ENCODE measurements at regions not wholly inside any gene's neighbourhood (a gene's known extent, or its start where the extent isn't known, plus 50 kb on each side); places are given as distances from the start of the nearest gene placed in this dataset.

DNA sequence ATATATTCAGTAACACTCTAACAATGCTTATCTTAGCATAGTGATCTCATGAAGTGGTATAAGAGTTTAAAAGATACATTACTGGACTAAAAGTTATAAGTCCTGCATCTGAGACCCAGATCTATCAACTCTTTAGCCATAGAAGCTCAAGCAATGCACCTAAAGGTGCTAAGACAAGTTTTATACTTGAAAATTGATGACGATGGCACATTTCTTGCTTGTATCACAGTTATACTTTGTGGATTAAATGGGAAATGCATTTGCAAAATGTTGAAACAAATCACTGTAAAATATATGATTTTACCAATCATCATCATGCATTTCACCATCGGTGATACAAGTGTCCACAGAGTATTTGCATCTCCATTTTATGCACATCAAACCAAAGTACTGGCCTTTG, 525.3 kb upstream of the ZNF385D start:
- Histone ChIP-seq H3K27me3 (ENCODE audit: control insufficient read depth, insufficient read depth, low read length) (no peaks in the 10 kb centered on the region; the same call in 1 of the 2 replicates), H3K36me3 (replicated peaks; ENCODE audit: control insufficient read depth, insufficient read depth, low read length) (no peaks in the 10 kb centered on the region), H3K4me3 (ENCODE audit: insufficient read depth, low read depth, low read length) (no peak overlapping the region)
- no peak for DNase-seq

DNA sequence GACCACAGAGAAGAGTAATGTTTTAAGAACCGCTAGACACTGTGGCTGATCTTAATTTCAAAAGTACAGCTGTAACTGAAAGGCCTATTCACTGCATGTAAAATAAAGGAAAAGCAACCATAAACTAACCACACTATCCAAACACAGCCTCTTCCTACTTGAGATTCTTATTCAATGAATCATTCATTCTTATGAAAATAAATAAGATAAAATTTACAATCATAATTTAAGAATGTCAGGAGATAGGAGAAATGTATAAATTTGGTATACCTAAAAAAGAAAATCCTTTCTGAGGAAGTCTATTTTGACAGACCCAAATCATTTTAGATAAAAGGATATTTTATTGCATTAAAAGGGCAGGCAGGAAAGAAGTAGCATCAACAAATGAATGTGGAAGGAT, 533.5 kb upstream of the ZNF385D start:
- Histone ChIP-seq H3K4me3 (ENCODE audit: insufficient read depth, low read depth, low read length) (no peak overlapping the region), H3K27me3 (ENCODE audit: control insufficient read depth, insufficient read depth, low read length) (no peaks in the 10 kb centered on the region), H3K36me3 (replicated peaks; ENCODE audit: control insufficient read depth, insufficient read depth, low read length) (no peaks in the 10 kb centered on the region)
- no peak for DNase-seq

GRCh38 chr3:22288756-22289155, 537.7 kb upstream of the ZNF385D start:
- Histone ChIP-seq H3K4me3 (ENCODE audit: insufficient read depth, low read depth, low read length) (no peak overlapping the region), H3K36me3 (replicated peaks; ENCODE audit: control insufficient read depth, insufficient read depth, low read length) (no peaks in the 10 kb centered on the region), H3K27me3 (ENCODE audit: control insufficient read depth, insufficient read depth, low read length) (no peaks in the 10 kb centered on the region)
- no peak for DNase-seq

- Histone ChIP-seq H3K27me3 (ENCODE audit: control insufficient read depth, insufficient read depth, low read length) (no peaks in the 10 kb centered on the region), H3K36me3 (replicated peaks; ENCODE audit: control insufficient read depth, insufficient read depth, low read length) (no peaks in the 10 kb centered on the region), H3K4me3 (ENCODE audit: insufficient read depth, low read depth, low read length) (no peak overlapping the region)
- DNase-seq = no peak
Observed at GRCh38 chr3:22292681-22293080, 541.7 kb upstream of the ZNF385D start.

DNA sequence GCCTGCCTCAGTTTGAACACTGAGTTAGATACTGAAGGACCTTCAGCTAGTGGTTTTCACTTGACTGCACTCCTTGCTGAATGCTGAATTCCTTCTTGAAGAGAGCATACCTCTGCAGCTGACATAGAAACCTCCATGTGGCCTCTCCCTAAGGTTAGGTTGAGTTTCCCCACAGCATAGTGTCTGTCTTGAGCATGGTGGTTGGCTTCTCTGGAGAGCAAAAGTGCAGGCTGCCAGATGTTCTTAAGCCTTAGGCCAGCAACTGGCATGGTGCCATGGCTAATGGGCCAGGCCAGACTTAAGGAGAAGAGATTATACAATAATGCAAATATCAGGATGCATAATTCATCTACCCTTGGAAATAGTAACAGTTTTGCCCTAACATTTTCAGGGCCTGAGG, 545.6 kb upstream of the ZNF385D start:
- Histone ChIP-seq H3K4me3 (ENCODE audit: insufficient read depth, low read depth, low read length) (no peak overlapping the region), H3K36me3 (replicated peaks; ENCODE audit: control insufficient read depth, insufficient read depth, low read length) (no peaks in the 10 kb centered on the region), H3K27me3 (ENCODE audit: control insufficient read depth, insufficient read depth, low read length) (no peaks in the 10 kb centered on the region)
- DNase-seq = no peak

- no peaks in the 10 kb centered on the region for H3K27me3 ChIP-seq (ENCODE audit: control insufficient read depth, insufficient read depth, low read length)
- H3K36me3 ChIP-seq (replicated peaks; ENCODE audit: control insufficient read depth, insufficient read depth, low read length) = no peaks in the 10 kb centered on the region
- no peak overlapping the region for H3K4me3 ChIP-seq (ENCODE audit: insufficient read depth, low read depth, low read length)
- DNase-seq = no peak
Observed at GRCh38 chr3:22297436-22297835, 546.4 kb upstream of the ZNF385D start.

GRCh38 chr3:22306454-22306853, 555.4 kb upstream of the ZNF385D start:
- H3K27me3 ChIP-seq (ENCODE audit: control insufficient read depth, insufficient read depth, low read length) = no peaks in the 10 kb centered on the region
- H3K4me3 ChIP-seq (ENCODE audit: insufficient read depth, low read depth, low read length) = no peak overlapping the region
- no peak for DNase-seq
- no peaks in the 10 kb centered on the region for H3K36me3 ChIP-seq (replicated peaks; ENCODE audit: control insufficient read depth, insufficient read depth, low read length)

GRCh38 chr3:22308871-22309270, 557.9 kb upstream of the ZNF385D start:
- H3K27me3 ChIP-seq (ENCODE audit: control insufficient read depth, insufficient read depth, low read length) = no peaks in the 10 kb centered on the region
- no peaks in the 10 kb centered on the region for H3K36me3 ChIP-seq (replicated peaks; ENCODE audit: control insufficient read depth, insufficient read depth, low read length)
- H3K4me3 ChIP-seq (ENCODE audit: insufficient read depth, low read depth, low read length) = no peak overlapping the region
- DNase-seq = no peak

GRCh38 chr3:22315925-22316324, 564.9 kb upstream of the ZNF385D start:
- no peak overlapping the region for H3K4me3 ChIP-seq (ENCODE audit: insufficient read depth, low read depth, low read length)

GRCh38 chr3:22318325-22318724, 567.3 kb upstream of the ZNF385D start:
- no peak for DNase-seq

More at GRCh38 chr3:22315925-22316324, 564.9 kb upstream of the ZNF385D start:
- H3K36me3 ChIP-seq (replicated peaks; ENCODE audit: control insufficient read depth, insufficient read depth, low read length) = no peaks in the 10 kb centered on the region
- no peak for DNase-seq
- no peaks in the 10 kb centered on the region for H3K27me3 ChIP-seq (ENCODE audit: control insufficient read depth, insufficient read depth, low read length)

GRCh38 chr3:22319446-22319845, 568.4 kb upstream of the ZNF385D start:
- DNase-seq = no peak
- Histone ChIP-seq H3K27me3 (ENCODE audit: control insufficient read depth, insufficient read depth, low read length) (no peaks in the 10 kb centered on the region), H3K36me3 (replicated peaks; ENCODE audit: control insufficient read depth, insufficient read depth, low read length) (no peaks in the 10 kb centered on the region), H3K4me3 (ENCODE audit: insufficient read depth, low read depth, low read length) (no peak overlapping the region)

More at GRCh38 chr3:22318325-22318724, 567.3 kb upstream of the ZNF385D start:
- Histone ChIP-seq H3K36me3 (replicated peaks; ENCODE audit: control insufficient read depth, insufficient read depth, low read length) (no peaks in the 10 kb centered on the region), H3K4me3 (ENCODE audit: insufficient read depth, low read depth, low read length) (no peak overlapping the region), H3K27me3 (ENCODE audit: control insufficient read depth, insufficient read depth, low read length) (no peaks in the 10 kb centered on the region)

GRCh38 chr3:22322861-22323260, 571.9 kb upstream of the ZNF385D start:
- H3K27me3 ChIP-seq (ENCODE audit: control insufficient read depth, insufficient read depth, low read length) = no peaks in the 10 kb centered on the region
- no peak for DNase-seq
- no peak overlapping the region for H3K4me3 ChIP-seq (ENCODE audit: insufficient read depth, low read depth, low read length)
- no peaks in the 10 kb centered on the region for H3K36me3 ChIP-seq (replicated peaks; ENCODE audit: control insufficient read depth, insufficient read depth, low read length)

- no peaks in the 10 kb centered on the region for H3K36me3 ChIP-seq (replicated peaks; ENCODE audit: control insufficient read depth, insufficient read depth, low read length)
- no peak for DNase-seq
Observed at GRCh38 chr3:22326305-22326704, 575.3 kb upstream of the ZNF385D start.

GRCh38 chr3:22334996-22335395, 584.0 kb upstream of the ZNF385D start:
- Histone ChIP-seq H3K4me3 (ENCODE audit: insufficient read depth, low read depth, low read length) (no peak overlapping the region), H3K27me3 (ENCODE audit: control insufficient read depth, insufficient read depth, low read length) (no peaks in the 10 kb centered on the region), H3K36me3 (replicated peaks; ENCODE audit: control insufficient read depth, insufficient read depth, low read length) (no peaks in the 10 kb centered on the region)
- DNase-seq = no peak

More at GRCh38 chr3:22326305-22326704, 575.3 kb upstream of the ZNF385D start:
- no peaks in the 10 kb centered on the region for H3K27me3 ChIP-seq (ENCODE audit: control insufficient read depth, insufficient read depth, low read length)
- H3K4me3 ChIP-seq (ENCODE audit: insufficient read depth, low read depth, low read length) = no peak overlapping the region

DNA sequence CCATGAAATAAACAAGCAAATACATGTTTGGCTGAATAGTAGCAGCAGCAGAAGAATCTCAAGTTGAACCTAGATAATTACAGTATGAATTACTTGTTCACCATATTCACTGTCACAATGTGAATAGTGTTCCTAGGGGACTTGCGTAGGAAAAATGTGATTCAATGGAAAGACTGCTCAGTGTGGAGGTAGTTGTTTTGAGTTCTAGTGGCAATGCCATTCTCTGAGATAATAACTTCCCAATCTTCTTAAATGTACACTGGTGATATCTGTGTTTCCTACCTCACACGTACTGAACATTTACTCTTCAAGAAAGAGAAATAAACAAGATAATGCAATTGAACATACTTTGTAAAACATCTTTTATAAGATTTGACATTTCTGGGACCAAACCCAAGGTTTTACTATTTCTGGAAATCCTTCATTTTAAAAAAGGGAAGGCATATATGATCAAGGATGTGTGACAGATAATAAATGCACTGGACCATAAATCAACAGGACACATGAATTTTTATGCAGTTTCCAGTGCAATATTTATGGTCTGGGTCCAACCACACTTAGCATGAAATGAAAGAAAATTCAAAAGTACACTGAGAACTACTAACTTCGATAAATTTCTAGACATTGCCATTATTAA, 598.3 kb upstream of the ZNF385D start:
- Histone ChIP-seq H3K4me3 (ENCODE audit: insufficient read depth, low read depth, low read length) (no peak overlapping the region), H3K27me3 (ENCODE audit: control insufficient read depth, insufficient read depth, low read length) (no peaks in the 10 kb centered on the region), H3K36me3 (replicated peaks; ENCODE audit: control insufficient read depth, insufficient read depth, low read length) (no peaks in the 10 kb centered on the region)
- no peak for DNase-seq

- no peak for DNase-seq
- no peaks in the 10 kb centered on the region for H3K36me3 ChIP-seq (replicated peaks; ENCODE audit: control insufficient read depth, insufficient read depth, low read length)
- H3K4me3 ChIP-seq (ENCODE audit: insufficient read depth, low read depth, low read length) = no peak overlapping the region
- H3K27me3 ChIP-seq (ENCODE audit: control insufficient read depth, insufficient read depth, low read length) = no peaks in the 10 kb centered on the region
Observed at GRCh38 chr3:22351806-22352205, 600.8 kb upstream of the ZNF385D start.

Measured in H7 (cell line).